ENCODE measurements at regions not wholly inside any gene's neighbourhood (a gene's known extent, or its start where the extent isn't known, plus 50 kb on each side); places are given as distances from the start of the nearest gene placed in this dataset.
"Not testable (repeated sequence)": the region's sequence is repeated elsewhere in the genome, so short reads cannot be mapped to it uniquely, and the experiment has no call there.

DNA sequence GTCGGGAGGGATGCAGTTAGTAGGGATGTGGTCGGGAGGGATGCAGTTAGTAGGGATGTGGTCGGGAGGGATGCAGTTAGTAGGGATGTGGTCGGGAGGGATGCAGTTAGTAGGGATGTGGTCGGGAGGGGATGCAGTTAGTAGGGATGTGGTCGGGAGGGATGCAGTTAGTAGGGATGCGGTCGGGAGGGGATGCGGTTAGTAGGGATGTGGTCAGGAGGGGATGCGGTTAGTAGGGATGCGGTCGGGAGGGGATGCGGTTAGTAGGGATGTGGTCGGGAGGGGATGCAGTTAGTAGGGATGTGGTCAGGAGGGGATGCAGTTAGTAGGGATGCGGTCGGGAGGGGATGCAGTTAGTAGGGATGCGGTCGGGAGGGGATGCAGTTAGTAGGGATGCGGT lies 96.2 kb downstream of the BDH1 start:
- H3K4me3 ChIP-seq (ENCODE audit: low read depth, low read length); H3K36me3 ChIP-seq (ENCODE audit: insufficient read depth); H3K4me1 ChIP-seq (ENCODE audit: insufficient read depth); H3K27ac ChIP-seq (ENCODE audit: low read depth); DNase-seq (ENCODE audit: extremely low spot score): not testable (repeated sequence)
- WGBS, result 80% methylated on average over 19 of the region's 19 CpGs

- Histone ChIP-seq H3K36me3 (ENCODE audit: insufficient read depth) (no peaks in the 10 kb centered on the region), H3K4me1 (ENCODE audit: insufficient read depth) (no peaks in the 10 kb centered on the region), H3K27ac (ENCODE audit: low read depth) (peak overlapping the region; percentile 18), H3K4me3 (ENCODE audit: low read depth, low read length) (no peak overlapping the region)
- 87% methylated on average over 10 of the region's 11 CpGs for WGBS
- DNase-seq (ENCODE audit: extremely low spot score), result no peak
Measured at GRCh38 chr3:197458906-197459470, 96.8 kb downstream of the BDH1 start.

- H3K4me3 ChIP-seq (ENCODE audit: low read depth, low read length), result no peak overlapping the region
- WGBS, result 65% methylated on average over 11 of the region's 11 CpGs
- H3K4me1 ChIP-seq (ENCODE audit: insufficient read depth), result no peaks in the 10 kb centered on the region
- DNase-seq (ENCODE audit: extremely low spot score), result no peak
- H3K36me3 ChIP-seq (ENCODE audit: insufficient read depth), result no peaks in the 10 kb centered on the region
- H3K27ac ChIP-seq (ENCODE audit: low read depth), result no peak overlapping the region
Measured at GRCh38 chr3:197458179-197458707, 97.5 kb downstream of the BDH1 start.

DNA sequence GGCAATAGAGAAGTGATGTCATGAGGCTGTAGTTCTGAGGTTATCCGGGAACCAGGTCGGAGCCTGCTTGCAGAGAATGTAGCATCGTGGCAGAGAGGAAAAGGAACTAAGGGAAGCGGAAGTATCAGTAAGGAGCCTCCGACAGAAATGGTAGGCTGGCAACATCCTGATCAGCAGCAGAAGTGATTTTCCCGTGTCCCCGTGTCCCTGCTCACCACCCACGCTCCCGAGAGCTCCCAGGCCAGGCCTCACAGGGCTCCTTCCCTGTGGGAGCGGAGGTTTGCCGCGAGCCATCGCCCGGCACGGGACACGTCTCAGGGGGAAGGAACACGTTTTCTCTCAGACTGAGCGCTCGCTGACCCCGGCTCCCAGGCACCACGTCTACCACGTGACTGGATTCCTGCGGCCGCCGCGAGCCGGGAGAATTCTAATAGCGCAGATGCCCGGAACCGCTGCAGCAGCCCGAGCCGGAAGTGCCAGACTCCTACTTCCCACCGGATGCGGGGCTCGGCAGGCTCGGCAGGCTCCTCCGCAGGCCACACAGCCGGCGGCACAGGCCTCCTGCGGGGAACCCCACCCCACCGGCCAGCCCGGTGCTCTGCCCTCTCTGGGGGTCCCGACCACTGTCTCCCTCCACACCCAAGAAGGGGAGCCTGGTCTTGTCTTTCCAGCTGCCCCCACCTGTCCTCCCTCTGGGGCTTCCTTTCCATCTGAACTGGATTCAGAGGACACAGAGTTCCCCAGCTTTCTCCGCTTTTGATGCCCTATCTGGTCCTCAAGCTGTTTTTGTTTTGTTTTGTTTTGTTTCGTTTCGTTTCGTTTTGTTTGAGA lies 99.3 kb downstream of the BDH1 start:
- 8% methylated on average over 47 of the region's 47 CpGs for WGBS
- Histone ChIP-seq H3K4me3 (ENCODE audit: low read depth, low read length) (peak overlapping the region; percentile 46), H3K36me3 (ENCODE audit: insufficient read depth) (no peaks in the 10 kb centered on the region), H3K4me1 (ENCODE audit: insufficient read depth) (no peaks in the 10 kb centered on the region), H3K27ac (ENCODE audit: low read depth) (peak overlapping the region; percentile 81)
- no peak for DNase-seq (ENCODE audit: extremely low spot score)

GRCh38 chr3:197454841-197455240 lies 100.9 kb downstream of the BDH1 start:
- 85% methylated on average over 2 of the region's 2 CpGs for WGBS
- not testable (repeated sequence) for DNase-seq (ENCODE audit: extremely low spot score); H3K27ac ChIP-seq (ENCODE audit: low read depth); H3K36me3 ChIP-seq (ENCODE audit: insufficient read depth); H3K4me3 ChIP-seq (ENCODE audit: low read depth, low read length); H3K4me1 ChIP-seq (ENCODE audit: insufficient read depth)

GRCh38 chr3:197454014-197454413 lies 101.8 kb downstream of the BDH1 start:
- 57% methylated on average over 3 of the region's 3 CpGs for WGBS
- no peak for DNase-seq (ENCODE audit: extremely low spot score)
- H3K4me3 ChIP-seq (ENCODE audit: low read depth, low read length), result no peak overlapping the region
- H3K27ac ChIP-seq (ENCODE audit: low read depth), result no peak overlapping the region
- H3K36me3 ChIP-seq (ENCODE audit: insufficient read depth), result no peaks in the 10 kb centered on the region
- H3K4me1 ChIP-seq (ENCODE audit: insufficient read depth), result no peaks in the 10 kb centered on the region

GRCh38 chr3:197450810-197451209 lies 105.0 kb downstream of the BDH1 start:
- no peak overlapping the region for H3K4me3 ChIP-seq (ENCODE audit: low read depth, low read length)
- DNase-seq (ENCODE audit: extremely low spot score), result no peak
- 91% methylated on average over 4 of the region's 4 CpGs for WGBS
- no peaks in the 10 kb centered on the region for H3K4me1 ChIP-seq (ENCODE audit: insufficient read depth)
- no peaks in the 10 kb centered on the region for H3K36me3 ChIP-seq (ENCODE audit: insufficient read depth)
- H3K27ac ChIP-seq (ENCODE audit: low read depth), result no peak overlapping the region

DNA sequence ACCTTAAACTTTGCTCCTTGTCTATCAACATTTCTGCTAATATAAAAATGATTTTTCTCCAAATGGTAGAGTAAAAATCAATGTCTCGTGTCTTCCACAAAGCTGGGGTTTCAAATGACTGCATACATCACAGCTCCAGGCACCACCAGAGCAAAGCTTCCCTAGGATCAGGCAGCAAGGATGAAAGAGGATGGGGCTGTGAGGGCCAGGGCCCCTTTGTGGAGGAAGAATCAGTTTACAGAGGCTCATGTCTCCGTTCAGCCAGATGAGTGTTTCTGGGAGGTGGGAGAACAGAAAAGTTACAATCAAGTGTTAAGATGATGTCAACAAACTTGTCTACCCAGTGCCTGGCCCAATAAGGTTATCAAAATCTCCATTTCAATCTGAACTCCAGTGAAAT lies 105.5 kb downstream of the BDH1 start:
- Histone ChIP-seq H3K27ac (ENCODE audit: low read depth) (no peak overlapping the region), H3K36me3 (ENCODE audit: insufficient read depth) (no peaks in the 10 kb centered on the region), H3K4me3 (ENCODE audit: low read depth, low read length) (no peak overlapping the region), H3K4me1 (ENCODE audit: insufficient read depth) (no peaks in the 10 kb centered on the region)
- DNase-seq (ENCODE audit: extremely low spot score), result no peak
- WGBS, result 62% methylated on average over 2 of the region's 2 CpGs

- not testable (repeated sequence) for H3K4me3 ChIP-seq (ENCODE audit: low read depth, low read length); H3K4me1 ChIP-seq (ENCODE audit: insufficient read depth); H3K27ac ChIP-seq (ENCODE audit: low read depth); DNase-seq (ENCODE audit: extremely low spot score); H3K36me3 ChIP-seq (ENCODE audit: insufficient read depth)
- 71% methylated on average over 3 of the region's 3 CpGs for WGBS
Measured at GRCh38 chr3:197449181-197449580, 106.6 kb downstream of the BDH1 start.

DNA sequence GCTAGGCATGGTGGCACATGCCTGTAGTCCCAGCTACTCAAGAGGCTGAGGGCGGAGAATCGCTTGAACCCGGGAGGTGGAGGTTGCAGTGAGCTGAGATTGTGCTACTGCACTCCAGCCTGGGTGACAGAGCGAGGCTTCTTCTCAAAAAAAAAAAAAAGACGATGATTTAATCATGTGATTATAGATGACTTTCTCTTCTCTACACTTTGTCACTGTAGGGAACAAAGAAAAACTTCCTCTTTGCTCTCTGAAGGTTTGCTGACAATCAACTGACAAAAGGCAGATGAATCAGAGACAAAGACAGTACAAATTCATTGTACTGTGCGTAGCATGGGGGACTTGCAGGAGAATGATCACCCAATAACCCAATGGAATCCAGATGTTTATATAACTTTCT lies 108.0 kb downstream of the BDH1 start:
- H3K36me3 ChIP-seq (ENCODE audit: insufficient read depth); DNase-seq (ENCODE audit: extremely low spot score); H3K4me1 ChIP-seq (ENCODE audit: insufficient read depth); H3K4me3 ChIP-seq (ENCODE audit: low read depth, low read length); H3K27ac ChIP-seq (ENCODE audit: low read depth): not testable (repeated sequence)
- WGBS, result 86% methylated on average over 6 of the region's 6 CpGs

DNA sequence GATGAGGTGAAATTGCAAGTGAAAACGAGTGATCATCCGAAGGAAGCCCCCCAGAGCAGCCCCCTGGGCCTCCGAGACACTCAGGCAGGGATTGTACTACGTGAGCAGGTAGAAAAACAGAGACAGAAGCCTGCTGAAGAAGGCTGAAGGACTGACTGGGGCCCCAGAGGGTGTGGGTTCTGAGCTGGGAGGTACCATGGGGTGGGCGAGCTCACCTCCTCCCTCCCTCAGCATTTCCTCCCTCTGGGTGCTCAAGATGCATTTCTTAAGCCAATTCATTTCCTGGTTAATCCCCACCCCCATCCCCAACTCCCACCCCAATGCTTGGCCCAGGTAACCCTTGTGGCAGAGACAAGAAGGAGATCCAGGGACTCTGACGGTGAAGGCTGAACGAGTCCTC lies 108.7 kb downstream of the BDH1 start:
- Histone ChIP-seq H3K27ac (ENCODE audit: low read depth) (no peak overlapping the region), H3K4me1 (ENCODE audit: insufficient read depth) (no peaks in the 10 kb centered on the region), H3K36me3 (ENCODE audit: insufficient read depth) (no peaks in the 10 kb centered on the region), H3K4me3 (ENCODE audit: low read depth, low read length) (no peak overlapping the region)
- WGBS, result 87% methylated on average over 7 of the region's 7 CpGs
- DNase-seq (ENCODE audit: extremely low spot score), result no peak

- no peak for DNase-seq (ENCODE audit: extremely low spot score)
- no peak overlapping the region for H3K4me3 ChIP-seq (ENCODE audit: low read depth, low read length)
- 87% methylated on average over 9 of the region's 9 CpGs for WGBS
Measured at GRCh38 chr3:197446700-197447056, 109.1 kb downstream of the BDH1 start.

GRCh38 chr3:197445896-197446699 lies 109.7 kb downstream of the BDH1 start:
- Histone ChIP-seq H3K36me3 (ENCODE audit: insufficient read depth) (no peaks in the 10 kb centered on the region), H3K27ac (ENCODE audit: low read depth) (no peak overlapping the region), H3K4me1 (ENCODE audit: insufficient read depth) (no peaks in the 10 kb centered on the region), H3K4me3 (ENCODE audit: low read depth, low read length) (no peak overlapping the region)
- DNase-seq (ENCODE audit: extremely low spot score), result no peak
- WGBS, result 74% methylated on average over 13 of the region's 13 CpGs

More at GRCh38 chr3:197446700-197447056, 109.1 kb downstream of the BDH1 start:
- Histone ChIP-seq H3K27ac (ENCODE audit: low read depth) (no peak overlapping the region), H3K4me1 (ENCODE audit: insufficient read depth) (no peaks in the 10 kb centered on the region), H3K36me3 (ENCODE audit: insufficient read depth) (no peaks in the 10 kb centered on the region)
